Activated CD4-positive, CD25-positive, alpha-beta regulatory T cell treated with anti-CD3 and anti-CD28 coated beads, Interleukin-2, amount 50 U/mL, for 24 hours (primary cell): ENCODE measurements at regions not wholly inside any gene's neighbourhood (a gene's known extent, or its start where the extent isn't known, plus 50 kb on each side); places are given as distances from the start of the nearest gene placed in this dataset.

Source experiments
- ATAC-seq, 2 donors: fragments of 150-1000 bp; cut with Tn5 transposase; one replicate each; pipeline ENCODE4 v1.10.0; 2021; ENCODE audit warnings: mild to moderate bottlenecking in 1 of 2, moderate library complexity in 1 of 2

GRCh38 chr2:176504440-176504839, 235.2 kb downstream of the MTX2 start:
- no peak for ATAC-seq

GRCh38 chr2:176507786-176508185, 238.5 kb downstream of the MTX2 start:
- ATAC-seq, result no peak

GRCh38 chr2:176508374-176508773, 239.1 kb downstream of the MTX2 start:
- no peak for ATAC-seq

GRCh38 chr2:176508984-176509740, 239.9 kb downstream of the MTX2 start:
- ATAC-seq, result no peak

- ATAC-seq, result no peak
Observed at GRCh38 chr2:176514276-176514675, 245.0 kb downstream of the MTX2 start.

- ATAC-seq, result no peak
Observed at GRCh38 chr2:176514805-176515500, 245.7 kb downstream of the MTX2 start.

GRCh38 chr2:176516051-176516602, 246.9 kb downstream of the MTX2 start:
- ATAC-seq, result no peak

- no peak for ATAC-seq
Observed at GRCh38 chr2:176518823-176519222, 249.6 kb downstream of the MTX2 start.

- no peak for ATAC-seq
Observed at GRCh38 chr2:176521878-176522670, 252.8 kb downstream of the MTX2 start.

- ATAC-seq, result no peak
Observed at GRCh38 chr2:176525086-176525485, 255.8 kb downstream of the MTX2 start.

GRCh38 chr2:176526995-176527901, 258.0 kb downstream of the MTX2 start:
- no peak for ATAC-seq

GRCh38 chr2:176531608-176532007, 262.4 kb downstream of the MTX2 start:
- no peak for ATAC-seq

GRCh38 chr2:176533505-176534193, 264.4 kb downstream of the MTX2 start:
- ATAC-seq, result no peak

- ATAC-seq, result no peak
Observed at GRCh38 chr2:176534798-176535466, 265.7 kb downstream of the MTX2 start.

GRCh38 chr2:176535467-176536113, 266.3 kb downstream of the MTX2 start:
- ATAC-seq, result no peak

- ATAC-seq, result no peak
Observed at GRCh38 chr2:176536439-176537133, 267.3 kb downstream of the MTX2 start.

GRCh38 chr2:176537932-176538331, 268.7 kb downstream of the MTX2 start:
- ATAC-seq, result no peak

GRCh38 chr2:176540995-176541394, 271.8 kb downstream of the MTX2 start:
- no peak for ATAC-seq

GRCh38 chr2:176542476-176542875, 273.2 kb downstream of the MTX2 start:
- no peak for ATAC-seq

GRCh38 chr2:176544557-176544956, 275.3 kb downstream of the MTX2 start:
- ATAC-seq, result no peak
